ENCODE measurements at regions not wholly inside any gene's neighbourhood (a gene's known extent, or its start where the extent isn't known, plus 50 kb on each side); places are given as distances from the start of the nearest gene placed in this dataset.
"Not testable (repeated sequence)": the region's sequence is repeated elsewhere in the genome, so short reads cannot be mapped to it uniquely, and the experiment has no call there.

- no peak for DNase-seq
- no peak for ATAC-seq
- intact Hi-C loops (cut with DNase I, micrococcal nuclease) = no loop called here
Observed at GRCh38 chr1:67524143-67525052, 94.2 kb upstream of the SERBP1 start.

GRCh38 chr1:67525053-67525760 is 95.0 kb upstream of the SERBP1 start:
- ATAC-seq (no peak), DNase-seq (no peak)
- intact Hi-C loops (cut with DNase I, micrococcal nuclease) = no loop called here

GRCh38 chr1:67528141-67528540 is 97.9 kb upstream of the SERBP1 start:
- ATAC-seq (no peak), DNase-seq (no peak)
- intact Hi-C loops (cut with DNase I, micrococcal nuclease) = no loop called here

DNA sequence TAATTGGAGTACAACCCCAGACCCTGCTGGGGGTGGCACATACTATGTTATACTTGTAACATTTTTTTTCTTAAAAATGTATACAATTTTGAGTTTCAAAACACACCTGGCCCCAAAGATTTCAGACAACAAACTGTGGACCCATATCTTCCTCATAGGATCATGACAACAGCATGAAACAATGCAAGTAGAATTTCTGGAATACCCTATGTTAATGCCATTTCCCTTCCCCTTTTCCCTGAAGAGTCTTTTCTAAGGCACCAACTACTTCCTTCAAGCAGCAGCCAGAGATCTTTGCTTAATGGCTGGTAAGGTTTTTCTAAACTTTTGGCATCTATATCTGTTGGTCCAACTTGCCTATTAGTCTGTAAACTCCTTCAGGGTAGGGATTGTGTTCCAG is 99.9 kb upstream of the SERBP1 start:
- DNase-seq (no peak), ATAC-seq (no peak)
- intact Hi-C loops (cut with DNase I, micrococcal nuclease) = loop anchor here in 1 of 2 donors (5.0 kb wide), 1 partner anchor 232 kb away; no protein-coding TSS in a partner anchor

GRCh38 chr1:67532452-67533216 is 102.4 kb upstream of the SERBP1 start:
- intact Hi-C loops (cut with DNase I, micrococcal nuclease) = loop anchor here in 1 of 2 donors (5.0 kb wide), 1 partner anchor 230 kb away; no protein-coding TSS in a partner anchor
- DNase-seq = peak; percentile 31 to 39
- ATAC-seq = peak; percentile 72

DNA sequence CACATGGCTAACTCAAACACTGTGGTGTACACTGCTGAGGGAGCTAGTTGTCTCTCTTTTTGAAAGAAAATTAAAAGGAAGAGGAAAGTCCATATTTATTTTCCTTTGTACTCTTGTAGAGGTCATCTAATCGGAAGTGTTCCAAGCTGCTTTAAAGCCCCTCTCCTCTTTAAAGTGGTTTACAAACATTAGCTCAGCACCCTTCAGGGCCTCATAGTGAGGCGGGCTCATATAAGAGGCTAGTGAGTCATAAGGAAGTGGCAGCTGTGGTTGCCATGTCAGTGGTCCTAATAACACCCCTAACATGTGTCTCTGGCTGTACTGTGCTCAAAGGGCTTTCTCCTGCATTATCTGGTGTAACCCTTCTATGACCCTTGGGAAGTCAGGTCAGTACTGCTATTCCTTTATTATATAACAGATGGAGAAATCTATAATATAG is 104.4 kb upstream of the SERBP1 start:
- ATAC-seq (peak; percentile 57), DNase-seq (no peak)
- intact Hi-C loops (cut with DNase I, micrococcal nuclease) = loop anchor here in 1 of 2 donors (5.0 kb wide), 1 partner anchor 228 kb away; no protein-coding TSS in a partner anchor

GRCh38 chr1:67535474-67535873 is 105.3 kb upstream of the SERBP1 start:
- intact Hi-C loops (cut with DNase I, micrococcal nuclease) = no loop called here

GRCh38 chr1:67536957-67537666 is 106.9 kb upstream of the SERBP1 start:
- intact Hi-C loops (cut with DNase I, micrococcal nuclease) = no loop called here
- no peak for DNase-seq
- ATAC-seq = no peak

More at GRCh38 chr1:67535474-67535873, 105.3 kb upstream of the SERBP1 start:
- ATAC-seq (peak; percentile 83), DNase-seq (peak; percentile 68 to 85)

DNA sequence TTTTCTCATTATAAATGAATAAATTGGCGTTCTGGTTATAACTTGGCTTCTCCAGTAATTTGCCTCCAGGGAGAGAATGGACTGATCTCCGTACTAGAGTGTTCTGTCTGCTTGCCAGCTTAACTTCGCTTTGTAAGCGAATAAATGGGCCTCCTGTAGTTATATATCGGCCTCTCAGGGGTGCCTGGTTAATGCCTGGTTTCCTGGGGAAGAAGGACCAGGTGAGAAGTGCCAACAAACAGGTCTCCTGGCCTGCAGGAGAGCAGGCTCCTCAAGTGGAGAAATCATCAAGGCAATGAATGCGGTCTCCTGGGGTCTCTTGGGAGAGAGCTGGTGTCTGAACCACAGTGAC is 107.4 kb upstream of the SERBP1 start:
- ATAC-seq (no peak), DNase-seq (no peak)
- intact Hi-C loops (cut with DNase I, micrococcal nuclease) = no loop called here

DNA sequence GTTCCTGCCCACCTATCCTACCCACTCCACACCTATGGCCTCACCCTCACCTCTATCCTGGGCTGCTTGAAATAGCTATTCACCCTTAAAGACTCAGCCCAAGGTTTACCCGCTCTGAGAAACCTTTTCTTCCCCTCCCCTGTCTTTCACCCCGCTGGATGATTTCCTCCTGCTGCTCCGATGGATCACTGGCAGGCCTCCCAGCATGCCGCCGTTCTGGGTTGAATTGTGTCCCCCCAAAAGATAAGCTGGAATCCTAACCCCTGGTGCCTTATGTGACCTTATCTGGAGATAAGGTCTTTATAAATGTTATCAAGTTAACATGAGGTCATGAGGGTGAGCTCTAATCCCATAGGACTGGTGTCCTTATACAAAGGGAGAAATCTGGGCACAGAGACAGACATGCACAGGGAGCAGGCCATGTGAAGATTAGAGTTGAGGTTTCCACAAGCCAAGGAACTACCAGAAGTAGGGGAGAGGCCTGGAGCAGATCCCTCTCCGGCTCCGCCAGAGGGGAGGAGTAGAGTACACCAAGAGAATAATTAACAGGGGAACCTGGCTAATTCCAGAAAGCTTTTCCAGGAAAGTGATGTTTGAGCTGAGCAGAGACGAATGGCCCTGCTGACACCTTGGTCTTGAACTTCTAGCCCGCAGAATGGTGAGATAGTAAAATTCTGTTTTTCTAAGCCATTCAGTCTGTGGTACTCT is 110.0 kb upstream of the SERBP1 start:
- no peak for DNase-seq
- intact Hi-C loops (cut with DNase I, micrococcal nuclease) = no loop called here
- ATAC-seq = peak; percentile 74

GRCh38 chr1:67540733-67541125 is 110.5 kb upstream of the SERBP1 start:
- ATAC-seq = no peak
- intact Hi-C loops (cut with DNase I, micrococcal nuclease) = no loop called here

DNA sequence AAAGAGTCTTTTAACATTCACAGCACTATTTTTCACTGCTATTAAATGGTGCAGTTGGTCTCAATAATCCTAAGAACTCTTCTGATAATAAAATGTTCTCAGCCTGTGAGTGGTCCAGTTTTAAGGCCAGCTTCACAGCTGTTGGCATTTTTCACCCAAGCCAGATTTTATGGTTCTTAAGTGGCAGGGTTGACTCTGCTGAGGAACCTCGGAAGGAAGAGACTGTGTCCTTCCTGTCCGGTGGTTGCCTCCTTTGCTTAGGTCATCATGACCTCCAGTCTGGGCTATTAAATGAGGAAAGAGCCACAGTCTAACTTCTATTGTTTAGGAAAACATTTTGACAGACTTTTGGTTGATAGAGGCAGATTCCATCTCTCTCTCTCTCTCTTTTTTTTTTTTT is 112.5 kb upstream of the SERBP1 start:
- no peak for ATAC-seq
- DNase-seq = no peak
- intact Hi-C loops (cut with DNase I, micrococcal nuclease) = no loop called here

More at GRCh38 chr1:67540733-67541125, 110.5 kb upstream of the SERBP1 start:
- DNase-seq = no peak

DNA sequence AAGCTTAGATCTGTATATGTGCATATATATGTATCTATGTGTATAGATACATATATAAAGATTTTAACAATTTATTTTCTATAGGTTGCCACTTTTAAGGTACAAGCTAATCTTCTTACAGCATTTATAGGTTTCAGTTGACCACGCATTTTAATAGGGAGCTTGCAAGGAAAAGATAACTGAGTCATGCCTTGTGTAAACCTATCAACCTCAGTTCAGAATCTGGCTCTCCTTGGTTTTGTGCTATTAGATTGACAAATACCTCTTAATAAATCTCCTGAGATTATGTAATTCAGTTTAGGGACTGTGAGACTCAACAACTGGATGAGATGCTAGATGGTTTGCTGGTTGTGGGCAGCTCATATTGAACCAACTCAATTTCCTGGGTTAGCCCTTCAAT is 114.7 kb upstream of the SERBP1 start:
- ATAC-seq = no peak
- intact Hi-C loops (cut with DNase I, micrococcal nuclease) = no loop called here
- no peak for DNase-seq

- DNase-seq = no peak
- no peak for ATAC-seq
- intact Hi-C loops (cut with DNase I, micrococcal nuclease) = no loop called here
Observed at GRCh38 chr1:67545364-67545763, 115.2 kb upstream of the SERBP1 start.

- ATAC-seq = peak; percentile 54
- DNase-seq = no peak
- intact Hi-C loops (cut with DNase I, micrococcal nuclease) = loop anchor here in 1 of 2 donors (10.0 kb wide), 1 partner anchor 203 kb away; no protein-coding TSS in a partner anchor
Observed at GRCh38 chr1:67551375-67551774, 121.2 kb upstream of the SERBP1 start.

DNA sequence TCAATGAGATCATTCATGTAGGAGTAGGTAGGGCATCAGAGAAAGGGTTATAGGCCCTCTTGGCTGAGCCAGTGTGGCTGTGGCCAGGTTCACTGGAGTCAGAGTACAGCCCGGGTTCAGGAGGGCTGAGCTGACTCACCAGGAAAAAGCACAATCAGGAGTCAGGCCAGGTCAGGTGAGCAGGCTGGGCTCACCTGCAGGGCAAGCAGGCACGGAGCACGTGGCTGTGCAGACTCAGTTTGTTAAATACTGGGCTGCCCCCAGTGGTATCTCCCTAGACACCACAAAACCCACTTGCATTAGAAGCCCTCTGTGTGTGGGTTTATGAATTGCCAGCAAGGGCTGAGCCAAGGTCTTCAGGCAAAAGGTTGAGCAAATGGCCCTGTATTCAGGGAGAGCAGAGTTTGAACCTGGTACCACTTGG is 122.1 kb upstream of the SERBP1 start:
- ATAC-seq = peak; percentile 93
- intact Hi-C loops (cut with DNase I, micrococcal nuclease) = loop anchor here in 1 of 2 donors (10.0 kb wide), 1 partner anchor 202 kb away; no protein-coding TSS in a partner anchor
- DNase-seq = peak; percentile 52 to 72

DNA sequence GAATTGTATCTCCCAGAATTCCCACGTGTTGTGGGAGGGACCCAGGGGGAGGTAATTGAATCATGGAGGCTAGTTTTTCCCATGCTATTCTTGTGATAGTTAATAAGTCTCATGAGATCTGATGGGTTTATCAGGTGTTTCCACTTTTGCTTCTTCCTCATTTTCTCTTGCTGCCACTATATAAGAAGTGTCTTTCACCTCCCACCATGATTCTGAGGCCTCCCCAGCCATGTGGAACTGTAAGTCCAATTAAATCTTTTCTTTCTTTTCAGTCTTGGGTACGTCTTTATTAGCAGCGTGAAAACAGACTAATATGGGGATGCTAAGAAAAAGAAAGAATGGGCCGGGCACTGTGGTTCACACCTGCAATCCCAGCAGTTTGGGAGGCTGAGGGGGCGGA is 124.0 kb upstream of the SERBP1 start:
- not testable (repeated sequence) for ATAC-seq

More for the DNA sequence above, 124.0 kb upstream of the SERBP1 start:
- intact Hi-C loops (cut with DNase I, micrococcal nuclease) = loop anchor here in 1 of 2 donors (10.0 kb wide), 1 partner anchor 201 kb away; no protein-coding TSS in a partner anchor
- not testable (repeated sequence) for DNase-seq

Measured in left colon (tissue), 2 donors.